Liver (tissue), 8 donors: ENCODE measurements at regions not wholly inside any gene's neighbourhood (a gene's known extent, or its start where the extent isn't known, plus 50 kb on each side); places are given as distances from the start of the nearest gene placed in this dataset.

Experiments used
- DNase-seq: peaks from one replicate; pipeline ENCODE4 v3.0.0-alpha.2; 2017; ENCODE audit warnings: low spot score
- H3K27ac ChIP-seq, 2 donors: one replicate each; pipeline ENCODE4 v1.7.0; 2013; ENCODE audit warnings: inconsistent platforms in 2 of 2, low read length in 2 of 2, control low read depth in 1 of 2, low read depth in 1 of 2, mild to moderate bottlenecking in 1 of 2
- H3K27me3 ChIP-seq, 4 donors: one replicate each; pipeline versions ENCODE4 v1.6.1 to v1.7.0; 2013; ENCODE audit warnings: low read length in 3 of 4, inconsistent platforms in 1 of 4, mild to moderate bottlenecking in 1 of 4, moderate library complexity in 1 of 4; ENCODE audit not compliant: control insufficient read depth in 4 of 4, insufficient read depth in 4 of 4
- H3K36me3 ChIP-seq, 4 donors: one replicate each; pipeline versions ENCODE4 v1.6.1 to v1.7.0; 2013; ENCODE audit warnings: low read length in 3 of 4, mild to moderate bottlenecking in 3 of 4, low read depth in 1 of 4, moderate library complexity in 1 of 4; ENCODE audit not compliant: control insufficient read depth in 4 of 4, insufficient read depth in 3 of 4
- H3K4me1 ChIP-seq, 4 donors: one replicate each; pipeline versions ENCODE4 v1.6.1 to v1.7.0; 2013; ENCODE audit warnings: low read length in 3 of 4, mild to moderate bottlenecking in 3 of 4, moderate library complexity in 1 of 4; ENCODE audit not compliant: control insufficient read depth in 4 of 4, insufficient read depth in 4 of 4
- H3K4me3 ChIP-seq, 3 donors: one replicate each; pipeline versions ENCODE4 v1.6.1 to v1.7.0; 2013; ENCODE audit warnings: low read length in 3 of 3, control low read depth in 1 of 3, low read depth in 1 of 3, mild to moderate bottlenecking in 1 of 3
- H3K9ac ChIP-seq, 2 donors: one replicate each; pipeline ENCODE4 v1.7.0; 2013; ENCODE audit warnings: low read length in 2 of 2, mild to moderate bottlenecking in 2 of 2, moderate library complexity in 2 of 2, control low read depth in 1 of 2, low read depth in 1 of 2
- H3K9me3 ChIP-seq, 4 donors: one replicate each; pipeline versions ENCODE4 v1.6.1 to v1.7.0; 2013; ENCODE audit warnings: low read length in 3 of 4; ENCODE audit not compliant: control insufficient read depth in 4 of 4
- EGR1 ChIP-seq, 2 donors: IDR thresholded peaks; 2 replicates each; pipeline ENCODE4 v1.6.1; 2016 to 2018; ENCODE audit warnings: antibody characterized with exemption in 2 of 2, low read depth in 2 of 2
- FOXA1 ChIP-seq: IDR thresholded peaks from 2 replicates; pipeline ENCODE4 v1.6.1; 2016; ENCODE audit warnings: antibody characterized with exemption
- FOXA2 ChIP-seq: IDR thresholded peaks from 2 replicates; pipeline ENCODE4 v1.6.1; 2016; ENCODE audit warnings: antibody characterized with exemption
- GABPA ChIP-seq, 2 donors: IDR thresholded peaks in 1 of 2; conservative IDR thresholded peaks in 1 of 2; 2 replicates each; pipeline ENCODE4 v1.6.1; 2016; ENCODE audit warnings: antibody characterized with exemption in 2 of 2, mild to moderate bottlenecking in 1 of 2, moderate library complexity in 1 of 2
- HNF4A ChIP-seq, 2 donors: conservative IDR thresholded peaks; 2 replicates each; pipeline ENCODE4 v1.6.1; 2016; ENCODE audit warnings: antibody characterized with exemption in 2 of 2, mild to moderate bottlenecking in 2 of 2
- HNF4G ChIP-seq: IDR thresholded peaks from 2 replicates; pipeline ENCODE4 v1.6.1; 2016; ENCODE audit warnings: antibody characterized with exemption
- JUND ChIP-seq, 2 donors: IDR thresholded peaks; 2 replicates each; pipeline ENCODE4 v1.6.1; 2016; ENCODE audit warnings: antibody characterized with exemption in 2 of 2
- NR2F2 ChIP-seq: IDR thresholded peaks from 2 replicates; pipeline ENCODE4 v1.6.1; 2016; ENCODE audit warnings: antibody characterized with exemption
- RAD21 ChIP-seq, 2 donors: IDR thresholded peaks; 2 replicates each; pipeline ENCODE4 v1.6.1; 2016; ENCODE audit warnings: antibody characterized with exemption in 2 of 2, mild to moderate bottlenecking in 2 of 2
- RXRA ChIP-seq, 2 donors: IDR thresholded peaks; 2 replicates each; pipeline ENCODE4 v1.6.1; 2017 to 2018; ENCODE audit warnings: antibody characterized with exemption in 2 of 2, mild to moderate bottlenecking in 1 of 2
- SP1 ChIP-seq: IDR thresholded peaks from 2 replicates; pipeline ENCODE4 v1.6.1; 2018; ENCODE audit warnings: antibody characterized with exemption, mild to moderate bottlenecking
- TAF1 ChIP-seq: conservative IDR thresholded peaks from 2 replicates; pipeline ENCODE4 v1.6.1; 2016; ENCODE audit warnings: antibody characterized with exemption, mild to moderate bottlenecking
- YY1 ChIP-seq: IDR thresholded peaks from 2 replicates; pipeline ENCODE4 v1.6.1; 2016; ENCODE audit warnings: antibody characterized with exemption, mild to moderate bottlenecking
- WGBS: extraction: QIAGEN DNeasy Blood & Tissue Kit; methylation state at CpG from one replicate; pipeline ENCODE4 v1.1.7; 2013; 5-methylcytosine and 5-hydroxymethylcytosine counted together
- TF ChIP-seq, protein P1 (sequence below): IDR thresholded peaks from 2 replicates; pipeline ENCODE4 v1.6.1; 2016; ENCODE audit warnings: antibody characterized with exemption
- TF ChIP-seq, protein P2 (sequence below): IDR thresholded peaks from 2 replicates; pipeline ENCODE4 v1.6.1; 2016; ENCODE audit warnings: antibody characterized with exemption
- TF ChIP-seq, protein P3 (sequence below): IDR thresholded peaks from 2 replicates; pipeline ENCODE4 v1.6.1; 2016; ENCODE audit warnings: antibody characterized with exemption
- TF ChIP-seq, protein P4 (sequence below): fragments of 150-350 bp; IDR thresholded peaks from 2 replicates; pipeline ENCODE4 v1.5.1; 2017; ENCODE audit warnings: improper control_type of control experiment, low read depth, low read length; ENCODE audit not compliant: missing input control
- TF ChIP-seq, protein P5 (sequence below): IDR thresholded peaks from 2 replicates; pipeline ENCODE4 v1.6.1; 2016; ENCODE audit warnings: antibody characterized with exemption, mild to moderate bottlenecking
- donor health status: healthy.
- donor health status: healthy.
- donor health status: healthy.
- donor health status: healthy.
- donor health status: healthy.

- Histone ChIP-seq H3K4me3 (no peak overlapping the region), H3K27ac (no peak overlapping the region), H3K27me3 (no peaks in the 10 kb centered on the region), H3K36me3 (no peaks in the 10 kb centered on the region), H3K4me1 (no peaks in the 10 kb centered on the region), H3K9ac (no peak overlapping the region), H3K9me3 (peaks cover 0 to 3% (median 0%) of the 10 kb centered on the region in 4 donors)
- WGBS, result 64% methylated on average over 8 of the region's 8 CpGs
- no peak for DNase-seq
- TF ChIP-seq JUND (IDR thresholded peaks at IDR 0.05), result no peak
- TF ChIP-seq NR2F2, result no peak
- no peak for TF ChIP-seq SP1
- TF ChIP-seq HNF4G, result no peak
- TF ChIP-seq, protein P1, sequence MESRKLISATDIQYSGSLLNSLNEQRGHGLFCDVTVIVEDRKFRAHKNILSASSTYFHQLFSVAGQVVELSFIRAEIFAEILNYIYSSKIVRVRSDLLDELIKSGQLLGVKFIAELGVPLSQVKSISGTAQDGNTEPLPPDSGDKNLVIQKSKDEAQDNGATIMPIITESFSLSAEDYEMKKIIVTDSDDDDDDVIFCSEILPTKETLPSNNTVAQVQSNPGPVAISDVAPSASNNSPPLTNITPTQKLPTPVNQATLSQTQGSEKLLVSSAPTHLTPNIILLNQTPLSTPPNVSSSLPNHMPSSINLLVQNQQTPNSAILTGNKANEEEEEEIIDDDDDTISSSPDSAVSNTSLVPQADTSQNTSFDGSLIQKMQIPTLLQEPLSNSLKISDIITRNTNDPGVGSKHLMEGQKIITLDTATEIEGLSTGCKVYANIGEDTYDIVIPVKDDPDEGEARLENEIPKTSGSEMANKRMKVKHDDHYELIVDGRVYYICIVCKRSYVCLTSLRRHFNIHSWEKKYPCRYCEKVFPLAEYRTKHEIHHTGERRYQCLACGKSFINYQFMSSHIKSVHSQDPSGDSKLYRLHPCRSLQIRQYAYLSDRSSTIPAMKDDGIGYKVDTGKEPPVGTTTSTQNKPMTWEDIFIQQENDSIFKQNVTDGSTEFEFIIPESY, result no peak
- no peak for TF ChIP-seq FOXA2
- no peak for TF ChIP-seq FOXA1
- TF ChIP-seq HNF4A (conservative IDR thresholded peaks at IDR 0.05), result no peak
- TF ChIP-seq TAF1, result no peak
- TF ChIP-seq, protein P2, sequence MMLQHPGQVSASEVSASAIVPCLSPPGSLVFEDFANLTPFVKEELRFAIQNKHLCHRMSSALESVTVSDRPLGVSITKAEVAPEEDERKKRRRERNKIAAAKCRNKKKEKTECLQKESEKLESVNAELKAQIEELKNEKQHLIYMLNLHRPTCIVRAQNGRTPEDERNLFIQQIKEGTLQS, result no peak
- TF ChIP-seq YY1, result no peak
- no peak for TF ChIP-seq EGR1 (IDR thresholded peaks at IDR 0.05; ENCODE audit: low read depth in 2 of 2)
- TF ChIP-seq RAD21 (IDR thresholded peaks at IDR 0.05), result no peak
- TF ChIP-seq, protein P3, sequence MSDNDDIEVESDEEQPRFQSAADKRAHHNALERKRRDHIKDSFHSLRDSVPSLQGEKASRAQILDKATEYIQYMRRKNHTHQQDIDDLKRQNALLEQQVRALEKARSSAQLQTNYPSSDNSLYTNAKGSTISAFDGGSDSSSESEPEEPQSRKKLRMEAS, result no peak
- TF ChIP-seq, protein P4, sequence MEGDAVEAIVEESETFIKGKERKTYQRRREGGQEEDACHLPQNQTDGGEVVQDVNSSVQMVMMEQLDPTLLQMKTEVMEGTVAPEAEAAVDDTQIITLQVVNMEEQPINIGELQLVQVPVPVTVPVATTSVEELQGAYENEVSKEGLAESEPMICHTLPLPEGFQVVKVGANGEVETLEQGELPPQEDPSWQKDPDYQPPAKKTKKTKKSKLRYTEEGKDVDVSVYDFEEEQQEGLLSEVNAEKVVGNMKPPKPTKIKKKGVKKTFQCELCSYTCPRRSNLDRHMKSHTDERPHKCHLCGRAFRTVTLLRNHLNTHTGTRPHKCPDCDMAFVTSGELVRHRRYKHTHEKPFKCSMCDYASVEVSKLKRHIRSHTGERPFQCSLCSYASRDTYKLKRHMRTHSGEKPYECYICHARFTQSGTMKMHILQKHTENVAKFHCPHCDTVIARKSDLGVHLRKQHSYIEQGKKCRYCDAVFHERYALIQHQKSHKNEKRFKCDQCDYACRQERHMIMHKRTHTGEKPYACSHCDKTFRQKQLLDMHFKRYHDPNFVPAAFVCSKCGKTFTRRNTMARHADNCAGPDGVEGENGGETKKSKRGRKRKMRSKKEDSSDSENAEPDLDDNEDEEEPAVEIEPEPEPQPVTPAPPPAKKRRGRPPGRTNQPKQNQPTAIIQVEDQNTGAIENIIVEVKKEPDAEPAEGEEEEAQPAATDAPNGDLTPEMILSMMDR, result no peak
- no peak for TF ChIP-seq GABPA (IDR thresholded peaks at IDR 0.05 in 1 of 2, conservative IDR thresholded peaks at IDR 0.05 in 1 of 2)
- TF ChIP-seq RXRA (IDR thresholded peaks at IDR 0.05), result no peak
- TF ChIP-seq, protein P5, sequence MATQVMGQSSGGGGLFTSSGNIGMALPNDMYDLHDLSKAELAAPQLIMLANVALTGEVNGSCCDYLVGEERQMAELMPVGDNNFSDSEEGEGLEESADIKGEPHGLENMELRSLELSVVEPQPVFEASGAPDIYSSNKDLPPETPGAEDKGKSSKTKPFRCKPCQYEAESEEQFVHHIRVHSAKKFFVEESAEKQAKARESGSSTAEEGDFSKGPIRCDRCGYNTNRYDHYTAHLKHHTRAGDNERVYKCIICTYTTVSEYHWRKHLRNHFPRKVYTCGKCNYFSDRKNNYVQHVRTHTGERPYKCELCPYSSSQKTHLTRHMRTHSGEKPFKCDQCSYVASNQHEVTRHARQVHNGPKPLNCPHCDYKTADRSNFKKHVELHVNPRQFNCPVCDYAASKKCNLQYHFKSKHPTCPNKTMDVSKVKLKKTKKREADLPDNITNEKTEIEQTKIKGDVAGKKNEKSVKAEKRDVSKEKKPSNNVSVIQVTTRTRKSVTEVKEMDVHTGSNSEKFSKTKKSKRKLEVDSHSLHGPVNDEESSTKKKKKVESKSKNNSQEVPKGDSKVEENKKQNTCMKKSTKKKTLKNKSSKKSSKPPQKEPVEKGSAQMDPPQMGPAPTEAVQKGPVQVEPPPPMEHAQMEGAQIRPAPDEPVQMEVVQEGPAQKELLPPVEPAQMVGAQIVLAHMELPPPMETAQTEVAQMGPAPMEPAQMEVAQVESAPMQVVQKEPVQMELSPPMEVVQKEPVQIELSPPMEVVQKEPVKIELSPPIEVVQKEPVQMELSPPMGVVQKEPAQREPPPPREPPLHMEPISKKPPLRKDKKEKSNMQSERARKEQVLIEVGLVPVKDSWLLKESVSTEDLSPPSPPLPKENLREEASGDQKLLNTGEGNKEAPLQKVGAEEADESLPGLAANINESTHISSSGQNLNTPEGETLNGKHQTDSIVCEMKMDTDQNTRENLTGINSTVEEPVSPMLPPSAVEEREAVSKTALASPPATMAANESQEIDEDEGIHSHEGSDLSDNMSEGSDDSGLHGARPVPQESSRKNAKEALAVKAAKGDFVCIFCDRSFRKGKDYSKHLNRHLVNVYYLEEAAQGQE, result no peak
Observed at GRCh38 chr13:106852436-106852835, 284.5 kb upstream of the ARGLU1 start.
